ENCODE measurements at regions not wholly inside any gene's neighbourhood (a gene's known extent, or its start where the extent isn't known, plus 50 kb on each side); places are given as distances from the start of the nearest gene placed in this dataset.

- no peak for DNase-seq
Measured at GRCh38 chrX:137483554-137483953, 82.4 kb upstream of the ZIC3 start.

GRCh38 chrX:137482136-137482535 is 83.8 kb upstream of the ZIC3 start:
- DNase-seq = no peak

DNA sequence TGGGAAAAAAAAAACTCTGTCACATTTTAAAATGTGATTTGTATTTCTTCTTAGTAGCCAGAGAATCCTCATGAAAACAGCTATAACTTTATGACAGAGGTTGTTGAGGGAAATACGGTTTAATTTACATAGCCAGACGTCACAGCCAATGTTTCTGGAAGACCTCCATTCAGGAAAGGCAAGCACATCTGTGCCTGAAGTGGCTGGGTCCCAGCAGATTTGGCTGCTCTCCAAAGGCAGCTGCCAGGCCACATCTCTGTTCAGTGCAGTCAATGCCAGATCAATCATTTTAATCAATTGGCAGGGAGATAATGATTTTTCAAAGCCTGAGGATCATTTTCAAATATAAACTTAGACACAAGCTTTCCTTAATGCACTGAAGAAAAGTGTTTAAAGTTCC is 86.5 kb upstream of the ZIC3 start:
- no peak for DNase-seq

- no peak for DNase-seq
Measured at GRCh38 chrX:137441711-137442110, 124.2 kb upstream of the ZIC3 start.

DNA sequence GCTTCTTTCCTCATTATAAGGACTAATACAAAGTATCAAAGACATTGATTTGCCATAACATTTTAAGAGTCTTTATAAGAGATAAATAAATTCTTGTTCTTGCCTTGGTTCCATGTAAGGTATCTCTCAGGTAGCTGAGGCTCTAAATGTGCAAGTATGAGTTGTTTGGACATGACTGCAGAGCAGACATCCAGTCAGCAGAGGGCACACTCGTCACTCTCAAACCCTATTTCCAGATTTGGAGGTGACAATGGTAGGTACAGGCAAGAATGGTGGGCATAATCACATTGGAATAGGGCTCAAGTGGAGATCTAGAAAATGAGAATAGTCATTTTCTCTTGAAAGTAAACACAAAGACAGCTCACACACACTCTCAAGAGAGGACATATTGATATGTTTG is 133.3 kb upstream of the ZIC3 start:
- DNase-seq = peak in 1 of 2 experiments; percentile 13

DNA sequence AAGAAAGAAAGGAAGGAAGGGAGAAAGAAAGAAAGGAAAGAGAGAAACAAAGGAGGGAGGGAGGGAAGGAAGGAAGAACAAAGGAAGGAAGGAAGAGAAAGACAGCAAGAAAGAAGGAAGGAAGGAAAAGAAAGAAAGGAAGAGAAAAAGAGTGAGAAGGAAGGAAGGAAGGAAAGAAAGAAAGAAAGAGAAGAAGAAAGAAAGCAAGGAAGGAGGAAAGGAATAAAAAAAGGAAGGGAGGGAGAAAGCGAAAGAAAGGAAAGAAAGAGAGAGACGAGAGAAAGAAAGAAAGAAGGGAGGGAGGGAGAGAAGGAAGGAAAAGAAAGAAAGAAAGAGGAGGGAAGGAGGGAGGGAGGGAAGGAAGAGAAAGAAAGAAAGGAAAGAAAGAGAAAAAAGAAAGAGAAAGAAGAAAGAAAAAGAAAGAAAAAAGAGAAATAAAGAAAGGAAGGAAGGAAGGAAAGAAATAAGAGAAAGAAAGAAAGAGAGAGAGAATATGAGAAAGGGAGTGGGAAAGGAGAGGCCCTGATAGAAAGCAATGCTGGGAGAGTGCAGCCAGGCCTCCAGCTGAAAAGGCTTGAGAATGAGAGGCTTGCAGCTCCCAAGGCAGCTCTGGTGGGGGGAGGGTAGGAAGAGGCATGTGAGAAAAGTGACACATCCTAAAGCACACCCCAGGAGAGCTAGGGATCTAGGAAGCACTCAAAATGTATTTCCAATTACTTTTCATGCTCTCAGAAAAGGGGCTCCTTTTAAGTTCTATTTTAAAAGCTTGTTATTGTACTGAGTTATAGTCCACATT is 134.0 kb upstream of the ZIC3 start:
- no peak for DNase-seq

DNA sequence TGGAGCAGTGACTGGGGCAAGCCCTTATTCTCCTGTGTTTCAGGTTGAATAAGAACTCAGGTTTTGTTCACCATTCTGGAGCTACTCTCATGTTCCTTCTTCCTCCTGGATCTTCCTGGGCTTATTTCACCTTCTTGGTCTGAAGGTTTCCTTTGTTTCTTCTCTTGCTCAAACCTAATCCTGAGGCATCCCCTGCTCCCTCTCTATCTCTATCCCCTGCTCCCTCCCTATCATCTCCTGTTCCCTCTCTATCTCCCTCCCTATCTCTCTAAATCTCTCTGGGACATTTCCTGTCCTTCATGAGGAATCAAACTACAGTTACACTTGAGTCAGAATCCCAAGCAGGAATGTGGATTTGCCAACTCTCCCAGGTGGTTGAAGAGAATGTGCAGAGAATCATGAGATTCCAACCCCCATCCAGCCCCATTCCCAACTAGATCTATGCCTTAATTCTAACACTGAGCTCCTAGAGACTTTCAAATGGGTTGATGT is 134.9 kb upstream of the ZIC3 start:
- DNase-seq = no peak

DNA sequence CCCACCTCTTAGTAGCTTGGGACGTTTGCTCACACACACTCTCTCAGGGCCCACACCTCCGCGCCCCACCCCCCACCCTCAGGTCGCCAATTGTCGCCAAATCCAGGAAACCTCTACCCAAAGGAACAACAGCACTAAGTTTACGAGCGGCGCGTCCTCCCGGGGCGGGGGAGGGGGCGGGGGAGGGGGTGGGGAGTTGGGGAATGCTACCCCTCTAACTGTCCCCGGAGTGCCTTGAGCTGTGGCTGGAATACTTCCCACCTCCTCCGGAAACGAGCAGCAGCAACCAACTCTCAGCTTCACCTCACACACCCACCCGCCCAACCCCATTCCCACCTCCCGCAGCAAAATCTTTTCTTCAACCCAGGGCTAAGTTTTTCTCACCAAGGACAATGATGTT is 135.6 kb upstream of the ZIC3 start:
- no peak for DNase-seq

GRCh38 chrX:137428766-137429591 is 136.9 kb upstream of the ZIC3 start:
- no peak for DNase-seq

DNA sequence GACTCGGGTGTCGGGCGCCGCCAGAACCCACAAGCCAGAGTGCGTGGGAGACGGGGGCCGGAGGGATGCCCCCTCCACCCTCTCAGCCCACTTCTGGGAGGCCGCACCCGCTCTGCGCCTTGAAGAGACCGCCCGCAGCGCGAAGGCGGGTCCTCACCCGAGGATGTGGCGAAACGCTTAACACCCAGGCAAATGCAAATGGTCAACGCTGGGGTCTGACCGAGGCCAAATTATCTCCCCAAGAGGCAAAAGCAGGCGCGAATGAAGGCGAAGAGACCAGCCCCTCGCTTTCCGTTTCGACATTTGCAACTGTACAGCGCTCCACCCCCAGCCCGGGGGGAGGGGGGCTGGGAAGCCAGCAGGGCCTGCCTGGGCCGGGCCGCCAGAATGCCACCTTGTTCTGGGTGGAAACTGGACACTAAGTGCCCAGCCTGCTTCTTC is 137.7 kb upstream of the ZIC3 start:
- no peak for DNase-seq

- no peak for DNase-seq
Measured at GRCh38 chrX:137427816-137428215, 138.1 kb upstream of the ZIC3 start.

DNA sequence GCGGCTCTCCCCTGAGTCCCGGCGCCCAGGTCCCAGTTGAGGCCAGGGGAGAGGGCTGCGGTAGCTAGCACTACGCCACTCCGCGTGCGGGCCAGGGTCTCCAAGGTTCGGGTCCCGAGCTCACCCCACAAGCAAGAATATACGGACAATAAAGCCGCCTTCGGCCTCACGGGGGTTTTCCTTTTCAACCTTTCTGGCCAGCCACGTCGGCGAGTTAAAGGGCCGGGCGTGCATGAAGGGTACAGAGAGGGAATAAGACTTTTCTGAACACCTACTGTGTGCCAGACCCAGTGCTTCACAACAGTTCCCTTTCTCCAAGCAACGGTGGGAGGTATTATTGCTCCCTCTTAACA is 138.5 kb upstream of the ZIC3 start:
- no peak for DNase-seq

- DNase-seq = no peak
Measured at GRCh38 chrX:137426695-137427425, 139.1 kb upstream of the ZIC3 start.

DNA sequence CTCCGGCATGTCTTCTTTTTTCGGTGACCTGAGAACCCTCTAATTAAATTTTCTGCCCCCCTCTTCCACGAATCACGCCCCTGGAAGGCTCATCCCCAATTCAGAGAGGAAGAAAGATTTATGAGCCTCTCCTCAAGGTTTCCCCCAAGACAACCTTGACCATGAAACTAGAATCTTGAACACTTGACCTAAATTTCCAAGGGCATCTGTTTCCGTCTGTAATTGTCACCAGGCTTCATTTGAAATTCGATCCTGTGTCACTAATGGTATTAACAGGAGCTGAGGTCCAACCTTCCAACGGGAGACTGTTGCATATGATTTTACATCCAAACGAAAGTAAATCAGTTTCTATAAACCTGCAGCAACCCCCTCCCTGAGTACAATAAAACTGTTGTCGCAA is 139.9 kb upstream of the ZIC3 start:
- DNase-seq = no peak

DNA sequence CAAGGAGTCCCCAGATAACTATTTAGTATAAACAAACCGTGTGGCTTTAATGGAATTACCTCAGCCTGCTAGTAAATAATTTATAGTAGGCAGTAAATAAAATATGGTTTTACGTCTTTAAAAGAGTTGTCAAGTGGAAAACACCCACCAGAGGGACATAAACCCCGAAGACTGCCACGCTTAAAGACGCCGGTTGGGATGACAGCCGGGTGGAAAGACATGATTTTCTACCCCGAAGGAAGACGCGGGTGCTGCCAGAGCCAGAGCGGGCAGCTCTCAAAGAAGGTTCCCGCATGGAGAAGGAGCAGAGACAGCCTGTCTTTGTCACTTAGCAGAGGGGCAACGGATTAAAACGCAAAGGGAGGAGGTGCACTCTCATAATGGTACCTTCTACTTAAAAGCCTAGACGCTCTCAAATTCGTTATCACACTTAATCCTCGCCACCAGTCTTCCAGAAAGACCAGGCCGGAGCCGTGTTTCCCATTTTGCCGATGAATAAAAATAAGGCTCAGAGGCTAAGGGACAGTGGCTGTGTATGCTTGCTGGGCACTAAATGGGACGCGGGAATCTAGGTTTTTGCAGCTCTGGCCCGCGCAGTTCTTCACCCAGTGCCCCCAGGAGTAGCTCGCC is 140.5 kb upstream of the ZIC3 start:
- DNase-seq = no peak

DNA sequence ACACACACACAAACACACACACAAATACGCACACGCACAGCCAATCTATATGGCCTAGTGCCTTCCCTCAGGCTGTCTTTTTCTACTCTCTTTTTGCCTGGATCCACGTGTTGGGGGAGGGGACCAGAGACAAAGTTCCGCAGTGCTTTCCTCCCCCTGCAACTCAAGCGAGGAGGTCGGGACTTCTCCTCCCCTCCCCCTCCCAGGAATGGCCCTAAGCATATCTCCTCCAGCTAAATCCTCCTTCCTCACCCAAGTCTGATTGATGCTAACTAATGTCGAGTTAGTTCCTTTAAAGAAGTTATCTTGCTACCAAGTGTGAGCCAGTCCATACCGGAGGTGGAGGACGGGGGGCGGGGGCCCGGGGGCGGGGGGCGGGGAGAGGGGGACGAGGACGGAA is 141.2 kb upstream of the ZIC3 start:
- DNase-seq = no peak

DNA sequence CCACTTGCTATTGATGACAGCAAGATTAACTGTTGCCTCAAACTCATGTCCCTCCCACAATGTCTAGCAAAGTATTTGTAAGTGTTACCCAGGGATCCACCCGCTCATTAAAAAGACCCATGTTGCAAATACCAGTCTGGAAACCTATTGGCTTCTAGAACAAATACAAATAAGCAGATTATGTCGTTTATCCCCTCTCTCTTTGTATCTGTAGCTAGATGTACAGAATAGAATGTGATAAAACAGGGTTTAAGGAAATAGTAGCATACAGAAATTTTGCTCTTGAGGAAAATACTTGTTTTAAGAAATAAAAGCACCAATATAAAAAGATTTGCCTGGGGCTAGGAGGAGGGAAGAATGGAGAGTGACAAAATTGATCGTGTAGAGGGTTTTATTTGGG is 142.7 kb upstream of the ZIC3 start:
- DNase-seq = no peak

GRCh38 chrX:137418086-137418485 is 147.8 kb upstream of the ZIC3 start:
- DNase-seq = no peak

GRCh38 chrX:137413190-137413589 is 152.7 kb upstream of the ZIC3 start:
- DNase-seq = no peak

DNA sequence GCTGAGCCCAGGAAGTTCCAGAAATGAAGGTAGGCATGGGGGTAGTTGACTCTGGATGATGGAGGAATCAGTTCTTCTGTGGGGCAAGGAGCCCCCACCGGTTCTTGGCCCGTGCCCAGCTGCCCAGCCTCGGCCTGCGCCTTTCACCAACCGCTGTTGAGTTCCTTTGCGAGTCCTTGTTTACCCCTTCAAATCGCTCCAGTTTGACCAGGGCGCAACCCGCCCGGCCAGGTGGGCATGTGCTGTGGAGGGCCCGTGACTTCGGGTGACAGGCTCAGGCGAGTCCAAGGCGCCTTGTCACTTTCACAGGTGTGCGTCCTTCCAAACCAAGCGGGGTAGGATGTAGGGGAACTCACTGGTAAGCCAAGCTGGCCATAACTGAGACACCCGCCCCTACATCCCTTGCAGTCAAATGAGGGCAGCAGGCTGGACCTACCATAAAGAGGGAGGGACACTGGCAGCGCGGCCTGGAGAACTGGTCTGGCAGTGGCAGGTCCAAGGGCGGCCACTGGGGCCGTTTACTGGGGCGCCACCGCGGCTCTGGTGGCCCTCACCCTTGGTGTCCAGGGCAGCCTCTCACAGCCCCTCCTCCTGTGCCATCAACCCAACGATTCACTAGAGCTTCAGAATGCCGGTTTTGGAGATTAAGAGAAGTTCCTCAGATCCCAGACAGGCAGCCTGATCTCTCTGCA is 160.3 kb upstream of the ZIC3 start:
- DNase-seq = no peak

- no peak for DNase-seq
Measured at GRCh38 chrX:137401092-137401491, 164.8 kb upstream of the ZIC3 start.

GRCh38 chrX:137387646-137388045 is 178.3 kb upstream of the ZIC3 start:
- DNase-seq = no peak
